Colonic mucosa (tissue), 4 donors: ENCODE measurements at regions not wholly inside any gene's neighbourhood (a gene's known extent, or its start where the extent isn't known, plus 50 kb on each side); places are given as distances from the start of the nearest gene placed in this dataset.

Experiments
- DNase-seq: peaks from one replicate; pipeline ENCODE4 v3.0.0-alpha.2; 2020
- H3K27ac ChIP-seq: fragments of 200-600 bp; one replicate; pipeline ENCODE4 v1.8.0; 2021
- H3K27me3 ChIP-seq: fragments of 200-600 bp; one replicate; pipeline ENCODE4 v1.8.0; 2021
- H3K36me3 ChIP-seq: fragments of 200-600 bp; one replicate; pipeline ENCODE4 v1.8.0; 2021
- H3K4me1 ChIP-seq: fragments of 200-600 bp; one replicate; pipeline ENCODE4 v1.8.0; 2021; ENCODE audit warnings: mild to moderate bottlenecking
- H3K4me3 ChIP-seq: fragments of 200-600 bp; one replicate; pipeline ENCODE4 v1.8.0; 2021
- H3K9ac ChIP-seq, 2 donors: one replicate each; pipeline ENCODE4 v1.7.0; 2013; ENCODE audit warnings: control low read depth in 2 of 2, low read depth in 2 of 2, low read length in 2 of 2
- H3K9me3 ChIP-seq: fragments of 200-600 bp; one replicate; pipeline ENCODE4 v1.8.0; 2021
- CTCF ChIP-seq: fragments of 200-600 bp; IDR thresholded peaks from one replicate; pipeline ENCODE4 v1.8.0; 2022; ENCODE audit warnings: antibody characterized with exemption, mild to moderate bottlenecking
- intact Hi-C: fragments of 100-400 bp; cut with DNase I; formaldehyde crosslinking; loops from one replicate; pipeline ENCODE4 v1.14.1; 2022
- donor health status: healthy.
- donor health status: DM: no; HTN: no; CAD: no.
- donor health status: DM: no; HTN: no; CAD: no.

GRCh38 chr4:185870366-185870765 is 58.4 kb upstream of the SORBS2 start:
- H3K27me3 ChIP-seq, result no peaks in the 10 kb centered on the region
- no peak for DNase-seq
- H3K9ac ChIP-seq, result no peak overlapping the region

GRCh38 chr4:185872747-185873380 is 60.9 kb upstream of the SORBS2 start:
- H3K4me3 ChIP-seq, result no peak overlapping the region
- no peak overlapping the region for H3K27ac ChIP-seq
- H3K9me3 ChIP-seq, result no peaks in the 10 kb centered on the region
- no peak overlapping the region for H3K9ac ChIP-seq
- TF ChIP-seq CTCF, result no peak
- no peak for DNase-seq
- no peaks in the 10 kb centered on the region for H3K4me1 ChIP-seq
- no peaks in the 10 kb centered on the region for H3K36me3 ChIP-seq
- H3K27me3 ChIP-seq, result no peaks in the 10 kb centered on the region
- intact Hi-C loops, result no loop called here

More at GRCh38 chr4:185870366-185870765, 58.4 kb upstream of the SORBS2 start:
- intact Hi-C loops, result no loop called here
- Histone ChIP-seq H3K4me1 (no peaks in the 10 kb centered on the region), H3K27ac (no peak overlapping the region), H3K9me3 (no peaks in the 10 kb centered on the region), H3K4me3 (no peak overlapping the region), H3K36me3 (no peaks in the 10 kb centered on the region)
- TF ChIP-seq CTCF, result no peak

- intact Hi-C loops, result no loop called here
- Histone ChIP-seq H3K27ac (no peak overlapping the region), H3K9ac (no peak overlapping the region), H3K27me3 (no peaks in the 10 kb centered on the region), H3K4me3 (no peak overlapping the region), H3K9me3 (no peaks in the 10 kb centered on the region), H3K4me1 (no peaks in the 10 kb centered on the region), H3K36me3 (no peaks in the 10 kb centered on the region)
- no peak for DNase-seq
- no peak for TF ChIP-seq CTCF
Measured at GRCh38 chr4:185874516-185875230, 62.7 kb upstream of the SORBS2 start.

- no peak for DNase-seq
- no peaks in the 10 kb centered on the region for H3K36me3 ChIP-seq
- no peak overlapping the region for H3K4me3 ChIP-seq
- no peaks in the 10 kb centered on the region for H3K27me3 ChIP-seq
- H3K9ac ChIP-seq, result no peak overlapping the region
- no peaks in the 10 kb centered on the region for H3K9me3 ChIP-seq
- intact Hi-C loops, result no loop called here
- no peaks in the 10 kb centered on the region for H3K4me1 ChIP-seq
- no peak for TF ChIP-seq CTCF
- no peak overlapping the region for H3K27ac ChIP-seq
Measured at GRCh38 chr4:185875316-185875907, 63.4 kb upstream of the SORBS2 start.

GRCh38 chr4:185878633-185879032 is 66.6 kb upstream of the SORBS2 start:
- Histone ChIP-seq H3K36me3 (no peaks in the 10 kb centered on the region), H3K27ac (no peak overlapping the region), H3K4me3 (no peak overlapping the region), H3K9ac (no peak overlapping the region), H3K9me3 (no peaks in the 10 kb centered on the region), H3K27me3 (no peaks in the 10 kb centered on the region), H3K4me1 (no peaks in the 10 kb centered on the region)
- no peak for TF ChIP-seq CTCF
- DNase-seq, result no peak
- intact Hi-C loops, result no loop called here
